HEK293 (cell line): ENCODE measurements at regions not wholly inside any gene's neighbourhood (a gene's known extent, or its start where the extent isn't known, plus 50 kb on each side); places are given as distances from the start of the nearest gene placed in this dataset.

Experiments
- GFI1B ChIP-seq: fragments of 450-650 bp; formaldehyde crosslinking; IDR thresholded peaks from 2 replicates; pipeline ENCODE4 v1.5.1; 2016; ENCODE audit warnings: missing biosample characterization, missing genetic modification characterization
- KLF10 ChIP-seq: fragments of 450-650 bp; IDR thresholded peaks from 2 replicates; pipeline ENCODE4 v1.5.1; 2018; ENCODE audit warnings: missing biosample characterization, mild to moderate bottlenecking, missing genetic modification characterization
- OVOL3 ChIP-seq: fragments of 450-650 bp; formaldehyde crosslinking; IDR thresholded peaks from 2 replicates; pipeline ENCODE4 v1.5.1; 2016; ENCODE audit warnings: missing biosample characterization, missing genetic modification characterization
- TCF7L2 ChIP-seq: IDR thresholded peaks from 2 replicates; pipeline ENCODE4 v1.6.1; 2011; ENCODE audit warnings: low read depth, mild to moderate bottlenecking, inconsistent platforms, low read length, moderate library complexity, borderline replicate concordance
- TRIM28 ChIP-seq: IDR thresholded peaks from 2 replicates; pipeline ENCODE4 v1.6.1; 2011; ENCODE audit warnings: low read length, control low read depth, borderline replicate concordance
- ZFP37 ChIP-seq: fragments of 450-650 bp; formaldehyde crosslinking; IDR thresholded peaks from 2 replicates; pipeline ENCODE4 v1.5.1; 2016; ENCODE audit warnings: missing biosample characterization, missing genetic modification characterization
- ZNF175 ChIP-seq: fragments of 450-650 bp; formaldehyde crosslinking; IDR thresholded peaks from 2 replicates; pipeline ENCODE4 v1.5.1; 2016; ENCODE audit warnings: missing biosample characterization, missing genetic modification characterization
- ZNF184 ChIP-seq: fragments of 450-650 bp; IDR thresholded peaks from 2 replicates; pipeline ENCODE4 v1.5.1; 2018; ENCODE audit warnings: missing biosample characterization, mild to moderate bottlenecking, missing genetic modification characterization
- ZNF239 ChIP-seq: fragments of 450-650 bp; formaldehyde crosslinking; IDR thresholded peaks from 2 replicates; pipeline ENCODE4 v1.5.1; 2016; ENCODE audit warnings: missing biosample characterization, missing genetic modification characterization
- ZNF596 ChIP-seq: fragments of 450-650 bp; IDR thresholded peaks from 2 replicates; pipeline ENCODE4 v1.5.0; 2018; ENCODE audit warnings: missing biosample characterization, mild to moderate bottlenecking, missing genetic modification characterization, moderate library complexity
- ZNF670 ChIP-seq: fragments of 450-650 bp; formaldehyde crosslinking; IDR thresholded peaks from 2 replicates; pipeline ENCODE4 v1.5.1; 2016; ENCODE audit warnings: missing biosample characterization, missing genetic modification characterization, low read depth
- TF ChIP-seq, protein P1 (sequence below): fragments of 450-650 bp; formaldehyde crosslinking; IDR thresholded peaks from 2 replicates; pipeline ENCODE4 v1.5.1; 2016; ENCODE audit warnings: missing biosample characterization, missing genetic modification characterization
- TF ChIP-seq, protein P2 (sequence below): fragments of 450-650 bp; formaldehyde crosslinking; IDR thresholded peaks from 2 replicates; pipeline ENCODE4 v1.5.1; 2016; ENCODE audit warnings: missing biosample characterization, missing genetic modification characterization
- TF ChIP-seq, protein P3 (sequence below): fragments of 450-650 bp; IDR thresholded peaks from 2 replicates; pipeline ENCODE4 v1.5.1; 2018; ENCODE audit warnings: missing biosample characterization, mild to moderate bottlenecking, missing genetic modification characterization

DNA sequence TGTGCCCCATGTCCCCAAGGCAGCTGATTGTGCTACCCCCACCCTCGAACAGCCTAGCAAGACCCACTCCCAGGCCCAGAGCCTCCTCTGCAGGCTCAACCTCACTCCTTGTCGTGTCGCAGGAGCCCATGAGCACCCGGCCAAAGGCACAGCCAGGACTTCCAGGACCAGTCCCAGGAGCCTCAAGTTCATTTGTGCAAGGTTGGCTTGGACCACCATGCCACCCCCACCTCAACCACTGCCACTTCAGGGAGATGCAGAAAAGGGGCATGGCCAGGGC is 54.4 kb upstream of the KRTAP11-1 start:
- TF ChIP-seq, protein P1, sequence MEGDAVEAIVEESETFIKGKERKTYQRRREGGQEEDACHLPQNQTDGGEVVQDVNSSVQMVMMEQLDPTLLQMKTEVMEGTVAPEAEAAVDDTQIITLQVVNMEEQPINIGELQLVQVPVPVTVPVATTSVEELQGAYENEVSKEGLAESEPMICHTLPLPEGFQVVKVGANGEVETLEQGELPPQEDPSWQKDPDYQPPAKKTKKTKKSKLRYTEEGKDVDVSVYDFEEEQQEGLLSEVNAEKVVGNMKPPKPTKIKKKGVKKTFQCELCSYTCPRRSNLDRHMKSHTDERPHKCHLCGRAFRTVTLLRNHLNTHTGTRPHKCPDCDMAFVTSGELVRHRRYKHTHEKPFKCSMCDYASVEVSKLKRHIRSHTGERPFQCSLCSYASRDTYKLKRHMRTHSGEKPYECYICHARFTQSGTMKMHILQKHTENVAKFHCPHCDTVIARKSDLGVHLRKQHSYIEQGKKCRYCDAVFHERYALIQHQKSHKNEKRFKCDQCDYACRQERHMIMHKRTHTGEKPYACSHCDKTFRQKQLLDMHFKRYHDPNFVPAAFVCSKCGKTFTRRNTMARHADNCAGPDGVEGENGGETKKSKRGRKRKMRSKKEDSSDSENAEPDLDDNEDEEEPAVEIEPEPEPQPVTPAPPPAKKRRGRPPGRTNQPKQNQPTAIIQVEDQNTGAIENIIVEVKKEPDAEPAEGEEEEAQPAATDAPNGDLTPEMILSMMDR: no peak
- TF ChIP-seq TRIM28: no peak
- TF ChIP-seq, protein P2, sequence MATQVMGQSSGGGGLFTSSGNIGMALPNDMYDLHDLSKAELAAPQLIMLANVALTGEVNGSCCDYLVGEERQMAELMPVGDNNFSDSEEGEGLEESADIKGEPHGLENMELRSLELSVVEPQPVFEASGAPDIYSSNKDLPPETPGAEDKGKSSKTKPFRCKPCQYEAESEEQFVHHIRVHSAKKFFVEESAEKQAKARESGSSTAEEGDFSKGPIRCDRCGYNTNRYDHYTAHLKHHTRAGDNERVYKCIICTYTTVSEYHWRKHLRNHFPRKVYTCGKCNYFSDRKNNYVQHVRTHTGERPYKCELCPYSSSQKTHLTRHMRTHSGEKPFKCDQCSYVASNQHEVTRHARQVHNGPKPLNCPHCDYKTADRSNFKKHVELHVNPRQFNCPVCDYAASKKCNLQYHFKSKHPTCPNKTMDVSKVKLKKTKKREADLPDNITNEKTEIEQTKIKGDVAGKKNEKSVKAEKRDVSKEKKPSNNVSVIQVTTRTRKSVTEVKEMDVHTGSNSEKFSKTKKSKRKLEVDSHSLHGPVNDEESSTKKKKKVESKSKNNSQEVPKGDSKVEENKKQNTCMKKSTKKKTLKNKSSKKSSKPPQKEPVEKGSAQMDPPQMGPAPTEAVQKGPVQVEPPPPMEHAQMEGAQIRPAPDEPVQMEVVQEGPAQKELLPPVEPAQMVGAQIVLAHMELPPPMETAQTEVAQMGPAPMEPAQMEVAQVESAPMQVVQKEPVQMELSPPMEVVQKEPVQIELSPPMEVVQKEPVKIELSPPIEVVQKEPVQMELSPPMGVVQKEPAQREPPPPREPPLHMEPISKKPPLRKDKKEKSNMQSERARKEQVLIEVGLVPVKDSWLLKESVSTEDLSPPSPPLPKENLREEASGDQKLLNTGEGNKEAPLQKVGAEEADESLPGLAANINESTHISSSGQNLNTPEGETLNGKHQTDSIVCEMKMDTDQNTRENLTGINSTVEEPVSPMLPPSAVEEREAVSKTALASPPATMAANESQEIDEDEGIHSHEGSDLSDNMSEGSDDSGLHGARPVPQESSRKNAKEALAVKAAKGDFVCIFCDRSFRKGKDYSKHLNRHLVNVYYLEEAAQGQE (tag by site-specific recombination): no peak
- no peak for TF ChIP-seq ZNF596 (tag by site-specific recombination)
- no peak for TF ChIP-seq KLF10
- TF ChIP-seq ZFP37 (tag by site-specific recombination): no peak
- TF ChIP-seq ZNF184 (tag by site-specific recombination): no peak
- no peak for TF ChIP-seq ZNF239
- TF ChIP-seq GFI1B (tag by site-specific recombination): no peak
- TF ChIP-seq, protein P3, sequence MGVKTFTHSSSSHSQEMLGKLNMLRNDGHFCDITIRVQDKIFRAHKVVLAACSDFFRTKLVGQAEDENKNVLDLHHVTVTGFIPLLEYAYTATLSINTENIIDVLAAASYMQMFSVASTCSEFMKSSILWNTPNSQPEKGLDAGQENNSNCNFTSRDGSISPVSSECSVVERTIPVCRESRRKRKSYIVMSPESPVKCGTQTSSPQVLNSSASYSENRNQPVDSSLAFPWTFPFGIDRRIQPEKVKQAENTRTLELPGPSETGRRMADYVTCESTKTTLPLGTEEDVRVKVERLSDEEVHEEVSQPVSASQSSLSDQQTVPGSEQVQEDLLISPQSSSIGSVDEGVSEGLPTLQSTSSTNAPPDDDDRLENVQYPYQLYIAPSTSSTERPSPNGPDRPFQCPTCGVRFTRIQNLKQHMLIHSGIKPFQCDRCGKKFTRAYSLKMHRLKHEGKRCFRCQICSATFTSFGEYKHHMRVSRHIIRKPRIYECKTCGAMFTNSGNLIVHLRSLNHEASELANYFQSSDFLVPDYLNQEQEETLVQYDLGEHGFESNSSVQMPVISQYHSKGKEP: no peak
- no peak for TF ChIP-seq TCF7L2
- no peak for TF ChIP-seq ZNF670
- no peak for TF ChIP-seq OVOL3 (tag by site-specific recombination)
- no peak for TF ChIP-seq ZNF175 (tag by site-specific recombination)
